Rectal smooth muscle tissue (tissue), 1 donor: ENCODE measurements at regions not wholly inside any gene's neighbourhood (a gene's known extent, or its start where the extent isn't known, plus 50 kb on each side); places are given as distances from the start of the nearest gene placed in this dataset.

Experiments used
- H3K27ac ChIP-seq: one replicate; pipeline ENCODE4 v1.7.0; 2013; ENCODE audit warnings: low read depth, low read length, inconsistent platforms
- H3K27me3 ChIP-seq: one replicate; pipeline ENCODE4 v1.7.0; 2013; ENCODE audit warnings: low read length; ENCODE audit not compliant: control insufficient read depth, insufficient read depth
- H3K36me3 ChIP-seq: one replicate; pipeline ENCODE4 v1.7.0; 2013; ENCODE audit warnings: low read length; ENCODE audit not compliant: control insufficient read depth, insufficient read depth
- H3K4me1 ChIP-seq: one replicate; pipeline ENCODE4 v1.7.0; 2013; ENCODE audit warnings: low read length; ENCODE audit not compliant: control insufficient read depth, insufficient read depth
- H3K4me3 ChIP-seq: one replicate; pipeline ENCODE4 v1.7.0; 2013; ENCODE audit warnings: low read length
- H3K9ac ChIP-seq: one replicate; pipeline ENCODE4 v1.7.0; 2013; ENCODE audit warnings: low read length

DNA sequence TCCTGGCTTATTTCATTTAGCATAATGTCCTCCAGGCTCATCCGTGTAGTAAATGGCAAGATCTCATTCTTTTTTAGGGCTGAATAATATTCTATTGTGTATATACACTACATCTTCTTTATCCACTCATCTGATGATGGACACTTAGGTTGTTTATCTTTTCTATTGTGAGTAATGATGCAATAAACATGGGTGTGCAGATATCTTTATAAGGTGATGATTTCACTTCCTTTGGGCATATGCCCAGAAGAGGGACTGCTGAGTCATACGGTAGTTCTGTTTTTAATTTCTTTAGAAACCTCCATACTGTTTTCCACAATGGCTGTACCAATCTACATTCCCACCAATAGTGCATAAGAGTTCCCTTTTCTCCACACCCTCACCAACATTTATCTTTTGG lies 317.6 kb upstream of the CNKSR2 start:
- Histone ChIP-seq H3K36me3 (no peaks in the 10 kb centered on the region), H3K9ac (no peak overlapping the region), H3K27me3 (no peaks in the 10 kb centered on the region), H3K4me1 (no peaks in the 10 kb centered on the region), H3K27ac (no peak overlapping the region), H3K4me3 (no peak overlapping the region)

DNA sequence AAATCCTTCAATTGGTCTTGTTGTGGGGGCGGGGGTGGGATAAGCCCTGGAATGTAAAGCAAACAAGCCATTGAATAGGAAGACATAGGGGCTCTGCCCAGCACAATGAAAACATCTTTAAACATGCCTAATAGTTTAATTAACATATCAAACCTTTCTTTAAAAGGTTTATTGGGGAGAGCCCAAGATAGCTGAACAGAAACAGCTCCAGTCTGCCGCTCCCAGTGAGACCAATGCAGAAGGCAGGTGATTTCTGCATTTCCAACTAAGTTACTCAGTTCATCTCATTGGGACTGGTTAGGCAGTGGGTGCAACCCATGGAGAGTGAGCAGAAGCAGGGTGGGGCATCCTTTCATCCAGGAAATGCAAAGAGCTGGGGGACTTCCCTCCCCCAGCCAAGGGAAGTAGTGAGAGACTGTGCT lies 327.2 kb upstream of the CNKSR2 start:
- no peaks in the 10 kb centered on the region for H3K36me3 ChIP-seq
- no peak overlapping the region for H3K9ac ChIP-seq
- H3K27me3 ChIP-seq = no peaks in the 10 kb centered on the region
- H3K4me3 ChIP-seq = no peak overlapping the region
- H3K27ac ChIP-seq = no peak overlapping the region
- H3K4me1 ChIP-seq = no peaks in the 10 kb centered on the region

DNA sequence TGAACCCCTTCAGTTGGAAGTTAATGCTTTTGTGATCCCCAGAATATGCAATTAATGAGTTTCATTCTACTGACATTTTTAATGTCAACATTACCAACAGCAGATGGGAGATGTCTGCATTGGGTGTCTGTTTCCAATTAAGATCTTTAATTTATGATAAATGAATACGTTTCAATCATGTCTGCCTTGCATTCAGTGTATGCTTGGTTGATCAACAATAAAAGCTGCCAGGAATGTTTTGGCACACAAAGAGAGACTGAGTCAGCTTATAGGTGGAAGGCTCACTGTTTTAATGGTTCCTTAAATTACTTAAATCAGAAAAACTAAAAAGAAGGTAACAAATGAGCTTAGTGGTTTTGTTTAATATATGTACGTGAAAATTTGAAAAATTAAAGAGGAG lies 359.9 kb upstream of the CNKSR2 start:
- no peaks in the 10 kb centered on the region for H3K36me3 ChIP-seq
- no peak overlapping the region for H3K4me3 ChIP-seq
- H3K27me3 ChIP-seq = no peaks in the 10 kb centered on the region
- no peak overlapping the region for H3K27ac ChIP-seq
- H3K4me1 ChIP-seq = no peaks in the 10 kb centered on the region
- H3K9ac ChIP-seq = no peak overlapping the region

DNA sequence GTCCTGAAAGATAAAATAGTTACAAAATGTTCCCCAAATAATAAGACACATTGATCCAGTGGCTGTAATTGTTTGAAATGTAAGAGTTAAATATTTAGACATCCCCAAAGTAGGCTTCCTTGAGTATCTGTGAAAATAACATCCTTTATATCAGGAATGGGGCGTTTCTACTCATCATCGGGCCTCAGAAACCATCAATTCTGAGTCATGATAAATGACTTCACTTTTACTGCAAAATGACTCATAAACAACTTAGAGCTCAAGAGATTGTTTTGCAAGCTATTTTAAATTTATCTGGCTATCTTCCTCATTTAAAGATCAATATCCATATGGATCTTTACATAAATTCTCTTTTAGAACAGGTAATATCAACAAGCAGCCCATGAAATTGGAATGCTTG lies 369.4 kb upstream of the CNKSR2 start:
- no peak overlapping the region for H3K27ac ChIP-seq

DNA sequence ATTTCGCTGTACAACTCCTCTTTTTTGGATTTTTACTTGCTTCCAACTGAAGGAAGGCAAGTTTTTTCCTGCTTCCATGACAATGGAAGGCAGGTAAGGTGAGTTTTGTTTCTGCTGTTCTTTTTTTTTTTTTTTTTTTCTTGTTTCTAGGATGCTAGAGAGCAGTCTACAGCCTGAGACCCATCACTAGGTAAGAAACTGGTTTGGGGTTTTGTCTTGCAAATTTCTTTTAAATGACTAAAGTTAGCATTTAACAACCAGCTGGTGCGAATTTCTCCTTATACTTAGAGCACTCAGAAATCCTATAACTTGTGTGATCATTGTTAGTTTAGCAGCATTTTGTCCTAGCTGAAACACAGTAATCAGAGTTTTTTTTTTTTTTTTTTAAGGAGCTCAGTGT lies 378.4 kb upstream of the CNKSR2 start:
- H3K27ac ChIP-seq = no peak overlapping the region

More for the DNA sequence above, 369.4 kb upstream of the CNKSR2 start:
- H3K4me3 ChIP-seq = no peak overlapping the region
- H3K4me1 ChIP-seq = no peaks in the 10 kb centered on the region
- no peaks in the 10 kb centered on the region for H3K36me3 ChIP-seq
- H3K9ac ChIP-seq = no peak overlapping the region
- no peaks in the 10 kb centered on the region for H3K27me3 ChIP-seq

DNA sequence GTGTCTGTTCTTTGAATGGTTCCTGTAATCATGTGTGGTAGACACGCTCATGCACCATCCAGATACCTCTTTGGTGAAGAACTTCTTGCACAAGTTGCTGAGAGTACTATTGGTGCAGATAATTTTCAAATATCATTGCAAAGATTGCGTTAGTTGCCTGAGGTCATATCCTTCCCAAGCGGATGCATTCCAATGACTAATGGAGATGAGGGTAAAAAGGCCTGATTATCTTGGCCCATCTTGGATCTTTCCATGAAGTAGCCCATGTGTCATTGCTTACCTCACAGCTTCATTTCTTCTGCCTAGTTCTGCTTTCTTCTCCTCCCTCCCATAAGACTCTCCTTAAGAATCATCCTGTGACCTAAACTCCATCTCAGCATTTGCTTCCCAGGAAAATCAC lies 384.9 kb upstream of the CNKSR2 start:
- no peak overlapping the region for H3K4me3 ChIP-seq
- no peaks in the 10 kb centered on the region for H3K27me3 ChIP-seq
- H3K36me3 ChIP-seq = no peaks in the 10 kb centered on the region
- H3K27ac ChIP-seq = no peak overlapping the region
- H3K4me1 ChIP-seq = no peaks in the 10 kb centered on the region
- H3K9ac ChIP-seq = no peak overlapping the region

More for the DNA sequence above, 378.4 kb upstream of the CNKSR2 start:
- no peaks in the 10 kb centered on the region for H3K36me3 ChIP-seq
- H3K9ac ChIP-seq = no peak overlapping the region
- H3K27me3 ChIP-seq = no peaks in the 10 kb centered on the region
- H3K4me3 ChIP-seq = no peak overlapping the region
- H3K4me1 ChIP-seq = no peaks in the 10 kb centered on the region

DNA sequence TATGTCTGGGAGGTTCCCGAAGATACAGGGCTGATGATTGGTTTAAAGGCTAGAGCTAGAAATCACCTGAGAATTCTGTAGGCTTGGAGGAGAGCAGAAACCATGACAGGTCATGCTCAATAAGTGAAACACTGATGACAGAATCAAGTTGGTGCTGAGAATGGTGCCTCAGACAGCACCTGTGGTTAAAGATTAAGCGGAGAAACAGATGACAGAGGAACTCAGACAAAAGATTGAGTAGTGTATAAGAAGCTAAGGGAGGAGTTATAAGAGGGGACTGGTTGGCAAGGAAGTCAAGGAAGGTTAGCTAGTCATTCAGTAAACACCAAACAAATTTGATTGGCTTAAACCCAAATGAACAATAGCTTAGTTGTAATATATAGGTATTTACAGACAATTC lies 385.4 kb upstream of the CNKSR2 start:
- Histone ChIP-seq H3K4me3 (no peak overlapping the region), H3K9ac (no peak overlapping the region), H3K4me1 (no peaks in the 10 kb centered on the region), H3K36me3 (no peaks in the 10 kb centered on the region), H3K27me3 (no peaks in the 10 kb centered on the region), H3K27ac (no peak overlapping the region)

DNA sequence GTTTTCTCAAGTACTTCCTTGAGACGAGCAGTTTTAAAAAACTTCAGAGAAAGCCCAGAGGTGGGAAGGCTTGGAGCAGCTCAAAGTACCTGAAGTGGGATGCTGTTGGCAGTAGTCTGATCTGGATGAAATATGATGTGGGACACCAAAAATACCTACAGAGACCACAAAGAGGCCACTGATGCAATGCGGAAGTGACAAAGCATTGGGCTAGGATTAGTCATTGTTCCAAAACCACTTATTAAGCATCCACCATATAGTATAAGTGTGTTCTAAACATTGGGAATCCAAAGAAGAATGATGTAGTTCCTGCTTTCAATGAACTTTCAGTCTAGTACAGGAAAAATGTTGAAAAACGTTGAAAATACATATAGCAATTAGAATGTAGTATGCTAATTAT lies 386.1 kb upstream of the CNKSR2 start:
- H3K4me3 ChIP-seq = no peak overlapping the region
- H3K27ac ChIP-seq = no peak overlapping the region
- H3K27me3 ChIP-seq = no peaks in the 10 kb centered on the region
- no peak overlapping the region for H3K9ac ChIP-seq
- no peaks in the 10 kb centered on the region for H3K36me3 ChIP-seq
- H3K4me1 ChIP-seq = no peaks in the 10 kb centered on the region

DNA sequence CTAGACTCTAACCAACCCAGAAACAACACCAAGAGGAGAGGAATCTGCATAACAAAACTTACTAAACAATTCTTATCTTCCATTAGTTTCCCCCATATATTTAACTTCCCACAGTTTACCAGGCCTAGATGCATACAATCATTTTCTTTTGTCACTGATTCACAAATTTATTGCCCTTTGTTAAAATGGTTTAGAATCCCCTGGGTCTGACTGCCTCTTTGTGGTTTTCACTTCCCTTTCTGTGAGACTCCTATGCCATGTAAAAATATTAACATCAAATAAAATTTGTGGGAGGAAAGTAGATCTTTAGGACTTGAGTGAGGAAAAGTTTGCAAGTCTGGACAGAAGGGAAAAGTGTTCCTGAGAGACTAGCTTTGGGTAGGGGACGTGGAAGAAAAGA lies 393.8 kb upstream of the CNKSR2 start:
- Histone ChIP-seq H3K4me3 (no peak overlapping the region), H3K9ac (no peak overlapping the region), H3K27ac (no peak overlapping the region), H3K4me1 (no peaks in the 10 kb centered on the region), H3K36me3 (no peaks in the 10 kb centered on the region), H3K27me3 (no peaks in the 10 kb centered on the region)

DNA sequence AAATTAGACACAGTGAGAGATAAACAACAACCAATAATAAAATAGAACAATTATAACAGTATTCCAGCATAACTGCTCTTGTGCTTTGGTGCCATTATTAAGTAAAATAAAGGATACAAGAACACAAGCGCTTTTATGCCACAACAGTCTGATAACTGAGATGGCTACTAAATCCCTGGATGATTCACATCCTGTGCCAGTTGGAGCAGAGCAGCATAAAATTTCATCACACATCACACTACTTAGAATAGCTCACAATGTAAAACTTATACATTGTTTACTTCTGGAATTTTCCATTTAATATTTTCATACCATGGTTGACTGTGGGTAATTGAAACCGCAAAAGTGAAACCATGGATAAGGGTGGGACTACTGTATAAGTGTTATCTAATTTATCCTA lies 399.9 kb upstream of the CNKSR2 start:
- H3K9ac ChIP-seq = no peak overlapping the region
- no peak overlapping the region for H3K4me3 ChIP-seq
- no peak overlapping the region for H3K27ac ChIP-seq
- H3K36me3 ChIP-seq = no peaks in the 10 kb centered on the region
- no peaks in the 10 kb centered on the region for H3K4me1 ChIP-seq
- no peaks in the 10 kb centered on the region for H3K27me3 ChIP-seq

DNA sequence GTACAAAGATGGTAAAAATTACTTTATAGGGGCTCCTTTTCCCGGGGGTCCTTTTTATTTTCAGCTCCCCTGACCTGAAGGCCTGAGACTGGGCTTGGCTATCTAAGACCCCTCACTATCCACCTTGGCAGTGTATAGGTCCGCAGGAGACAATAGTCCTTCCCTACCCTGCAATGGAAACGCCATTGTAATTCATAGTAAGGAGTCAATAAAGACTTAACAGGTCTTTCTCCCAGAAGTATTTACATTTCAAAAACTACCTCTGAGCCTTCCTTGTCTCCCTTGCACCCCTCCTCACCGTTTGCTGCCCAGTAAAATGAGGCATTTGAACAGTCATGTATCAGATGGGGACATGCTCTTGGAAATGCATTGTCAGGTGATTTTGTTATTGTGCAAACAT lies 401.2 kb upstream of the CNKSR2 start:
- H3K27me3 ChIP-seq = no peaks in the 10 kb centered on the region
- H3K4me1 ChIP-seq = no peaks in the 10 kb centered on the region
- H3K36me3 ChIP-seq = no peaks in the 10 kb centered on the region
- no peak overlapping the region for H3K9ac ChIP-seq
- no peak overlapping the region for H3K27ac ChIP-seq
- H3K4me3 ChIP-seq = no peak overlapping the region

DNA sequence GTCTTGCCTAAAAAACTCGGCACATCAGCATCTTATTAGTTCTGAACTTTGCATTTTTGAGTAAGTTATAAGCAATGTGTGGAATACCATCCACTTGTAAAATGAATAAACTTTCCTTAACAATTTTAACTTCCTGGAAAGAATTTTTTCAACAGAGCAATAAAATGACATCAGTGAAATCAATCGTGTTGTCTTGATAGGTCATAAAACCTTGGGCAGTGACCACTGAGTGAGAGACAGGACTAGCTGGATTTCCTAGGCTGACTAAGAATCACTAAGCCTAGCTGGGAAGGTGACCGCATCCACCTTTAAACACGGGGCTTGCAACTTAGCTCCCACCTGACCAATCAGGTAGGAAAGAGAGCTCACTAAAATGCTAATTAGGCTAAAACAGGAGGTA lies 403.0 kb upstream of the CNKSR2 start:
- Histone ChIP-seq H3K36me3 (no peaks in the 10 kb centered on the region), H3K9ac (no peak overlapping the region), H3K4me1 (no peaks in the 10 kb centered on the region), H3K4me3 (no peak overlapping the region), H3K27ac (no peak overlapping the region), H3K27me3 (no peaks in the 10 kb centered on the region)

DNA sequence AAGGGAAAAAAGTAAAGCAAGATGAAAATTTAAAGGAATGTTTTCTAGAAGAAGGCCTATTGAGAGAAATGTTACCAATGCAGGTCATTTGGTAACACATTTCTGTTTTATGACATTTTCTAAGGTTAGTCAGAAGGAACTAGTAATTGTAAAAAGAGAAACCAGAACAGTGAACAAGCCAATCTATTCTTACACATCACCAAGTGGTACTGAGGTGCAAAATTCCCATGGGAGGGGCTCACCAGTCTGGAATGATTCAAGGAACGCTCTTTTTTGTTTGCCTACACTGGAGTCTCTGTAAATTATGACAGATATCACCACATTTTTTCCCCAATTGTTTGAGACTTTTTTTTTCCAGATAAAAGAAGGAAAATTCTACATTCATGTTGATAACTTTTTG lies 404.7 kb upstream of the CNKSR2 start:
- H3K9ac ChIP-seq = no peak overlapping the region
- no peaks in the 10 kb centered on the region for H3K36me3 ChIP-seq
- no peak overlapping the region for H3K4me3 ChIP-seq
- no peak overlapping the region for H3K27ac ChIP-seq
- no peaks in the 10 kb centered on the region for H3K27me3 ChIP-seq
- H3K4me1 ChIP-seq = no peaks in the 10 kb centered on the region

DNA sequence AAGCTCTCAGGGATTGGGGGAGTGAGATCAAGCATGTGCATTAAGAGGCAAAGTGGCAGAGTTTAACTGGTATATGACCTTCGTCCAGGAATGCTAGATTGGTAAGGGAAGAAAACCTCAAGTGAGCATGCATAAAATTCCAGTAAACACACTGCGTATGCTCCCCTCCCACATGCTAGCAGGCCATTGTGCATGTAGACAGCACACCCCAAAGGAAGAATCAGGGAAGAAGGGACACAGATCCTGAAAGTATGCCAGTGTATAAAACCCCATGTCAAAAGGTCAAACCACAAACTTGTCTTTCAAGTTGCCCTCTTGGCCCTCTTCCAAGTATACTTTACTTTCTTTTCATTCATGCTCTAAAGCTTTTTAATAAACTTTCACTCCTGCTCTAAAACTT lies 405.2 kb upstream of the CNKSR2 start:
- Histone ChIP-seq H3K4me3 (no peak overlapping the region), H3K27ac (no peak overlapping the region), H3K4me1 (no peaks in the 10 kb centered on the region), H3K9ac (no peak overlapping the region), H3K36me3 (no peaks in the 10 kb centered on the region), H3K27me3 (no peaks in the 10 kb centered on the region)
